A549 (cell line): ENCODE measurements at regions not wholly inside any gene's neighbourhood (a gene's known extent, or its start where the extent isn't known, plus 50 kb on each side); places are given as distances from the start of the nearest gene placed in this dataset.

ENCODE experiments used
- ATAC-seq, 2 experiments: fragments of 200-7000 bp in 1 of 2; fragments of >200 bp in 1 of 2; cut with Nextera tagmentation in 1 of 2; cut with Tn5 transposase in 1 of 2; 3 replicates each; pipeline versions ENCODE4 v1.8.0 to v1.9.1; 2018 to 2020; ENCODE audit warnings: mild to moderate bottlenecking in 1 of 2, moderate library complexity in 1 of 2
- CTCF ChIA-PET: fragments of 300-600 bp; sonication (Branson Sonifier 250); formaldehyde crosslinking; extraction: SDS; loops from one replicate; lab custom pipeline; 2021; ENCODE audit warnings: antibody characterized with exemption, inconsistent platforms; lab: Yijun Ruan, JAX
- POLR2A ChIA-PET: fragments of 350-600 bp; formaldehyde crosslinking; extraction: SDS; loops from one replicate; lab custom pipeline; 2021; ENCODE audit warnings: antibody characterized with exemption, inconsistent platforms; lab: Yijun Ruan, JAX
- DNase-seq, 2 experiments: peaks; one replicate each; pipeline versions ENCODE4 v3.0.0 to v3.0.0-alpha.2; 2011 to 2016; ENCODE audit warnings: low read depth in 1 of 2, low spot score in 1 of 2
- FAIRE-seq: peaks from 2 replicates; lab custom pipeline; 2011; peaks lifted over from hg19 to GRCh38; lab: Jason Lieb, UNC
- H3K27ac ChIP-seq, 2 experiments: fragments of >200 bp; sonication (Bioruptor Twin); formaldehyde crosslinking; 3 replicates each; pipeline ENCODE4 v1.5.1; 2016 to 2017
- H3K4me1 ChIP-seq: fragments of >200 bp; sonication (Bioruptor Twin); formaldehyde crosslinking; 3 replicates; pipeline ENCODE4 v1.6.1; 2016
- H3K4me2 ChIP-seq: fragments of >200 bp; sonication (Bioruptor Twin); formaldehyde crosslinking; 3 replicates; pipeline ENCODE4 v1.6.1; 2016
- H3K4me3 ChIP-seq: fragments of >200 bp; sonication (Bioruptor Twin); formaldehyde crosslinking; 3 replicates; pipeline ENCODE4 v1.5.1; 2016
- H3K9me3 ChIP-seq: fragments of >200 bp; sonication (Bioruptor Twin); formaldehyde crosslinking; 3 replicates; pipeline ENCODE4 v1.6.1; 2016
- CBX2 ChIP-seq: fragments of 200-600 bp; sonication (generic); IDR thresholded peaks from 2 replicates; pipeline ENCODE4 v1.6.1; 2016; ENCODE audit warnings: low read depth, mild to moderate bottlenecking, borderline replicate concordance
- CHD2 ChIP-seq: fragments of 150-350 bp; IDR thresholded peaks from 2 replicates; pipeline ENCODE4 v1.6.1; 2014; ENCODE audit warnings: low read length; ENCODE audit not compliant: partially characterized antibody
- EHMT2 ChIP-seq: fragments of 200-600 bp; sonication (generic); IDR thresholded peaks from 2 replicates; pipeline ENCODE4 v1.6.1; 2016; ENCODE audit warnings: antibody characterized with exemption, low read depth, mild to moderate bottlenecking, moderate library complexity
- FOSB ChIP-seq: fragments of 250-450 bp; sonication (Bioruptor Pico); IDR thresholded peaks from 2 replicates; pipeline ENCODE4 v1.5.0; 2020; ENCODE audit warnings: mild to moderate bottlenecking, moderate library complexity
- HOXA7 ChIP-seq: fragments of 250-450 bp; sonication (Bioruptor Pico); IDR thresholded peaks from 2 replicates; pipeline ENCODE4 v1.5.0; 2020; ENCODE audit warnings: mild to moderate bottlenecking, moderate library complexity
- HOXB13 ChIP-seq: fragments of 250-450 bp; sonication (Bioruptor Pico); IDR thresholded peaks from 2 replicates; pipeline ENCODE4 v1.5.0; 2020; ENCODE audit warnings: low read depth, mild to moderate bottlenecking, moderate library complexity
- JUN ChIP-seq, 2 experiments: fragments of >200 bp; sonication (Bioruptor Twin); formaldehyde crosslinking; IDR thresholded peaks; 2 replicates in 1 of 2; 3 replicates in 1 of 2; pipeline ENCODE4 v1.6.1; 2016 to 2017
- MAFK ChIP-seq: fragments of 450-650 bp; IDR thresholded peaks from 2 replicates; pipeline ENCODE4 v1.6.1; 2014; ENCODE audit not compliant: partially characterized antibody
- MYC ChIP-seq: IDR thresholded peaks from 2 replicates; pipeline ENCODE4 v1.6.1; 2012; ENCODE audit warnings: mild to moderate bottlenecking, inconsistent platforms, low read length, improper control_type of control experiment, borderline replicate concordance
- PHF8 ChIP-seq: fragments of 200-600 bp; sonication (generic); IDR thresholded peaks from 2 replicates; pipeline ENCODE4 v1.6.1; 2016; ENCODE audit warnings: low read depth, mild to moderate bottlenecking, antibody characterized with exemption, moderate library complexity, borderline replicate concordance
- RNF2 ChIP-seq: fragments of 200-600 bp; sonication (generic); IDR thresholded peaks from 2 replicates; pipeline ENCODE4 v1.6.1; 2016; ENCODE audit warnings: low read depth, mild to moderate bottlenecking, antibody characterized with exemption, moderate library complexity, borderline replicate concordance
- SMC3 ChIP-seq: fragments of >200 bp; sonication (Bioruptor Twin); formaldehyde crosslinking; IDR thresholded peaks from 3 replicates; pipeline ENCODE4 v1.6.1; 2018; ENCODE audit warnings: inconsistent platforms
- ZSCAN20 ChIP-seq: fragments of 250-450 bp; sonication (Bioruptor Pico); IDR thresholded peaks from 2 replicates; pipeline ENCODE4 v1.8.0; 2022; ENCODE audit warnings: mild to moderate bottlenecking, moderate library complexity
- WGBS: methylation state at CpG from one replicate; pipeline ENCODE4 v1.1.6; 2017; ENCODE audit errors: missing lambda C conversion rate; 5-methylcytosine and 5-hydroxymethylcytosine counted together
- TF ChIP-seq, protein P1 (sequence below): fragments of 200-600 bp; sonication (generic); IDR thresholded peaks from 2 replicates; pipeline ENCODE4 v1.6.1; 2016; ENCODE audit warnings: antibody characterized with exemption, mild to moderate bottlenecking, moderate library complexity
- TF ChIP-seq, protein P2 (sequence below): fragments of 450-650 bp; IDR thresholded peaks from 2 replicates; pipeline ENCODE4 v1.6.1; 2014; ENCODE audit warnings: antibody characterized with exemption
- TF ChIP-seq, protein P3 (sequence below): IDR thresholded peaks from 2 replicates; pipeline ENCODE4 v1.6.1; 2012; ENCODE audit warnings: low read depth, borderline replicate concordance
- TF ChIP-seq, protein P4 (sequence below): IDR thresholded peaks from 2 replicates; pipeline ENCODE4 v1.6.1; 2012
- TF ChIP-seq, protein P5 (sequence below): fragments of >200 bp; sonication (Bioruptor Twin); formaldehyde crosslinking; IDR thresholded peaks from 2 replicates; pipeline ENCODE4 v1.6.1; 2016
- TF ChIP-seq, protein P6 (sequence below): IDR thresholded peaks from 2 replicates; pipeline ENCODE4 v1.6.1; 2012

GRCh38 chrX:115452251-115452650 is 108.7 kb upstream of the PLS3 start:
- DNase-seq (no peak), ATAC-seq (no peak), FAIRE-seq (no peak)
- Histone ChIP-seq H3K27ac (no peak overlapping the region), H3K9me3 (no peaks in the 10 kb centered on the region), H3K4me1 (peaks cover 6% of the 10 kb centered on the region; the same call in 1 of the 3 replicates), H3K4me2 (no peak overlapping the region), H3K4me3 (no peak overlapping the region)
- ChIA-PET POLR2A (no interaction called here), CTCF (interaction anchor here (1.2 kb wide), 1 partner anchor 27 kb away, joined by 3 read pairs; no protein-coding TSS in a partner anchor)
- WGBS: 14% methylated on average over 1 of the region's 1 CpG
- TF ChIP-seq MYC: no peak
- no peak for TF ChIP-seq CHD2
- no peak for TF ChIP-seq PHF8
- TF ChIP-seq, protein P1, sequence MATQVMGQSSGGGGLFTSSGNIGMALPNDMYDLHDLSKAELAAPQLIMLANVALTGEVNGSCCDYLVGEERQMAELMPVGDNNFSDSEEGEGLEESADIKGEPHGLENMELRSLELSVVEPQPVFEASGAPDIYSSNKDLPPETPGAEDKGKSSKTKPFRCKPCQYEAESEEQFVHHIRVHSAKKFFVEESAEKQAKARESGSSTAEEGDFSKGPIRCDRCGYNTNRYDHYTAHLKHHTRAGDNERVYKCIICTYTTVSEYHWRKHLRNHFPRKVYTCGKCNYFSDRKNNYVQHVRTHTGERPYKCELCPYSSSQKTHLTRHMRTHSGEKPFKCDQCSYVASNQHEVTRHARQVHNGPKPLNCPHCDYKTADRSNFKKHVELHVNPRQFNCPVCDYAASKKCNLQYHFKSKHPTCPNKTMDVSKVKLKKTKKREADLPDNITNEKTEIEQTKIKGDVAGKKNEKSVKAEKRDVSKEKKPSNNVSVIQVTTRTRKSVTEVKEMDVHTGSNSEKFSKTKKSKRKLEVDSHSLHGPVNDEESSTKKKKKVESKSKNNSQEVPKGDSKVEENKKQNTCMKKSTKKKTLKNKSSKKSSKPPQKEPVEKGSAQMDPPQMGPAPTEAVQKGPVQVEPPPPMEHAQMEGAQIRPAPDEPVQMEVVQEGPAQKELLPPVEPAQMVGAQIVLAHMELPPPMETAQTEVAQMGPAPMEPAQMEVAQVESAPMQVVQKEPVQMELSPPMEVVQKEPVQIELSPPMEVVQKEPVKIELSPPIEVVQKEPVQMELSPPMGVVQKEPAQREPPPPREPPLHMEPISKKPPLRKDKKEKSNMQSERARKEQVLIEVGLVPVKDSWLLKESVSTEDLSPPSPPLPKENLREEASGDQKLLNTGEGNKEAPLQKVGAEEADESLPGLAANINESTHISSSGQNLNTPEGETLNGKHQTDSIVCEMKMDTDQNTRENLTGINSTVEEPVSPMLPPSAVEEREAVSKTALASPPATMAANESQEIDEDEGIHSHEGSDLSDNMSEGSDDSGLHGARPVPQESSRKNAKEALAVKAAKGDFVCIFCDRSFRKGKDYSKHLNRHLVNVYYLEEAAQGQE: no peak
- no peak for TF ChIP-seq RNF2
- TF ChIP-seq, protein P2, sequence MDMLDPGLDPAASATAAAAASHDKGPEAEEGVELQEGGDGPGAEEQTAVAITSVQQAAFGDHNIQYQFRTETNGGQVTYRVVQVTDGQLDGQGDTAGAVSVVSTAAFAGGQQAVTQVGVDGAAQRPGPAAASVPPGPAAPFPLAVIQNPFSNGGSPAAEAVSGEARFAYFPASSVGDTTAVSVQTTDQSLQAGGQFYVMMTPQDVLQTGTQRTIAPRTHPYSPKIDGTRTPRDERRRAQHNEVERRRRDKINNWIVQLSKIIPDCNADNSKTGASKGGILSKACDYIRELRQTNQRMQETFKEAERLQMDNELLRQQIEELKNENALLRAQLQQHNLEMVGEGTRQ: no peak
- TF ChIP-seq MAFK: no peak
- no peak for TF ChIP-seq HOXA7 (CRISPR knock-in tag)
- TF ChIP-seq JUN (IDR thresholded peaks at IDR 0.05): no peak
- no peak for TF ChIP-seq FOSB (CRISPR knock-in tag)
- TF ChIP-seq SMC3: no peak
- TF ChIP-seq, protein P3, sequence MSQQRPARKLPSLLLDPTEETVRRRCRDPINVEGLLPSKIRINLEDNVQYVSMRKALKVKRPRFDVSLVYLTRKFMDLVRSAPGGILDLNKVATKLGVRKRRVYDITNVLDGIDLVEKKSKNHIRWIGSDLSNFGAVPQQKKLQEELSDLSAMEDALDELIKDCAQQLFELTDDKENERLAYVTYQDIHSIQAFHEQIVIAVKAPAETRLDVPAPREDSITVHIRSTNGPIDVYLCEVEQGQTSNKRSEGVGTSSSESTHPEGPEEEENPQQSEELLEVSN: no peak
- TF ChIP-seq, protein P4, sequence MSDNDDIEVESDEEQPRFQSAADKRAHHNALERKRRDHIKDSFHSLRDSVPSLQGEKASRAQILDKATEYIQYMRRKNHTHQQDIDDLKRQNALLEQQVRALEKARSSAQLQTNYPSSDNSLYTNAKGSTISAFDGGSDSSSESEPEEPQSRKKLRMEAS: no peak
- TF ChIP-seq, protein P5, sequence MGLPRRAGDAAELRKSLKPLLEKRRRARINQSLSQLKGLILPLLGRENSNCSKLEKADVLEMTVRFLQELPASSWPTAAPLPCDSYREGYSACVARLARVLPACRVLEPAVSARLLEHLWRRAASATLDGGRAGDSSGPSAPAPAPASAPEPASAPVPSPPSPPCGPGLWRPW: no peak
- no peak for TF ChIP-seq EHMT2
- TF ChIP-seq, protein P6, sequence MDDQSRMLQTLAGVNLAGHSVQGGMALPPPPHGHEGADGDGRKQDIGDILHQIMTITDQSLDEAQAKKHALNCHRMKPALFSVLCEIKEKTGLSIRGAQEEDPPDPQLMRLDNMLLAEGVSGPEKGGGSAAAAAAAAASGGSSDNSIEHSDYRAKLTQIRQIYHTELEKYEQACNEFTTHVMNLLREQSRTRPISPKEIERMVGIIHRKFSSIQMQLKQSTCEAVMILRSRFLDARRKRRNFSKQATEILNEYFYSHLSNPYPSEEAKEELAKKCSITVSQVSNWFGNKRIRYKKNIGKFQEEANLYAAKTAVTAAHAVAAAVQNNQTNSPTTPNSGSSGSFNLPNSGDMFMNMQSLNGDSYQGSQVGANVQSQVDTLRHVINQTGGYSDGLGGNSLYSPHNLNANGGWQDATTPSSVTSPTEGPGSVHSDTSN: no peak

GRCh38 chrX:115459883-115460880 is 100.8 kb upstream of the PLS3 start:
- TF ChIP-seq, protein P6: no peak
- TF ChIP-seq, protein P4: no peak
- TF ChIP-seq ZSCAN20 (CRISPR knock-in tag) (no peak), HOXB13 (CRISPR knock-in tag) (no peak), CBX2 (no peak)
- DNase-seq (no peak), FAIRE-seq (no peak), ATAC-seq (no peak)
- no peak overlapping the region for H3K4me3 ChIP-seq
- H3K9me3 ChIP-seq: no peaks in the 10 kb centered on the region
- no peak overlapping the region for H3K27ac ChIP-seq
- WGBS: 43% methylated on average over 3 of the region's 3 CpGs
- no peak overlapping the region for H3K4me2 ChIP-seq
- POLR2A ChIA-PET: no interaction called here
- CTCF ChIA-PET: no interaction called here
- H3K4me1 ChIP-seq: no peaks in the 10 kb centered on the region; the same call in 2 of the 3 replicates
